ENCODE measurements at regions not wholly inside any gene's neighbourhood (a gene's known extent, or its start where the extent isn't known, plus 50 kb on each side); places are given as distances from the start of the nearest gene placed in this dataset.

GRCh38 chr16:64409783-64410210 lies 712.1 kb downstream of the CDH11 start:
- no peak for DNase-seq (ENCODE audit: low spot score)

- no peak for DNase-seq (ENCODE audit: low spot score)
Measured at GRCh38 chr16:64408699-64409098, 713.2 kb downstream of the CDH11 start.

- DNase-seq (ENCODE audit: low spot score): no peak
Measured at GRCh38 chr16:64406770-64407181, 715.1 kb downstream of the CDH11 start.

- no peak for DNase-seq (ENCODE audit: low spot score)
Measured at GRCh38 chr16:64403352-64403751, 718.5 kb downstream of the CDH11 start.

GRCh38 chr16:64398793-64399192 lies 723.1 kb downstream of the CDH11 start:
- DNase-seq (ENCODE audit: low spot score): no peak

GRCh38 chr16:64397945-64398508 lies 723.8 kb downstream of the CDH11 start:
- DNase-seq (ENCODE audit: low spot score): no peak

GRCh38 chr16:64397042-64397441 lies 724.8 kb downstream of the CDH11 start:
- DNase-seq (ENCODE audit: low spot score): no peak

GRCh38 chr16:64394061-64394460 lies 727.8 kb downstream of the CDH11 start:
- DNase-seq (ENCODE audit: low spot score): no peak

- no peak for DNase-seq (ENCODE audit: low spot score)
Measured at GRCh38 chr16:64392456-64392855, 729.4 kb downstream of the CDH11 start.

GRCh38 chr16:64391063-64391600 lies 730.7 kb downstream of the CDH11 start:
- peak; percentile 14 for DNase-seq (ENCODE audit: low spot score)

- no peak for DNase-seq (ENCODE audit: low spot score)
Measured at GRCh38 chr16:64390102-64390501, 731.8 kb downstream of the CDH11 start.

GRCh38 chr16:64384636-64385035 lies 737.2 kb downstream of the CDH11 start:
- DNase-seq (ENCODE audit: low spot score): no peak

- no peak for DNase-seq (ENCODE audit: low spot score)
Measured at GRCh38 chr16:64381979-64382378, 739.9 kb downstream of the CDH11 start.

- DNase-seq (ENCODE audit: low spot score): no peak
Measured at GRCh38 chr16:64380751-64381150, 741.1 kb downstream of the CDH11 start.

GRCh38 chr16:64375391-64375980 lies 746.4 kb downstream of the CDH11 start:
- DNase-seq (ENCODE audit: low spot score): no peak

- DNase-seq (ENCODE audit: low spot score): no peak
Measured at GRCh38 chr16:64370112-64370511, 751.8 kb downstream of the CDH11 start.

- DNase-seq (ENCODE audit: low spot score): no peak
Measured at GRCh38 chr16:64365448-64365931, 756.4 kb downstream of the CDH11 start.

- DNase-seq (ENCODE audit: low spot score): no peak
Measured at GRCh38 chr16:64364894-64365293, 757.0 kb downstream of the CDH11 start.

GRCh38 chr16:64364416-64364815 lies 757.4 kb downstream of the CDH11 start:
- no peak for DNase-seq (ENCODE audit: low spot score)

GRCh38 chr16:64364016-64364415 lies 757.8 kb downstream of the CDH11 start:
- no peak for DNase-seq (ENCODE audit: low spot score)

- DNase-seq (ENCODE audit: low spot score): no peak
Measured at GRCh38 chr16:64363039-64363438, 758.8 kb downstream of the CDH11 start.

GRCh38 chr16:64362193-64362592 lies 759.7 kb downstream of the CDH11 start:
- DNase-seq (ENCODE audit: low spot score): no peak

- no peak for DNase-seq (ENCODE audit: low spot score)
Measured at GRCh38 chr16:64361753-64362152, 760.1 kb downstream of the CDH11 start.

- no peak for DNase-seq (ENCODE audit: low spot score)
Measured at GRCh38 chr16:64358291-64358690, 763.6 kb downstream of the CDH11 start.

Measured in AG08396 (cell line).